GM23338 (cell line): ENCODE measurements at regions not wholly inside any gene's neighbourhood (a gene's known extent, or its start where the extent isn't known, plus 50 kb on each side); places are given as distances from the start of the nearest gene placed in this dataset.

Experiments used
- ATAC-seq: fragments of 200-7000 bp; cut with Tn5 transposase; 3 replicates; pipeline ENCODE4 v1.9.1; 2020
- DNase-seq: peaks from one replicate; pipeline ENCODE4 v3.0.0-alpha.2; 2015; ENCODE audit warnings: low spot score
- H2AFZ ChIP-seq: fragments of 200-600 bp; sonication (generic); 2 replicates; pipeline ENCODE4 v1.8.0; 2016; ENCODE audit warnings: antibody characterized with exemption, mild to moderate bottlenecking, moderate library complexity
- H3F3A ChIP-seq: fragments of 200-600 bp; sonication (generic); replicated peaks from 2 replicates; pipeline ENCODE4 v1.8.0; 2017; ENCODE audit warnings: antibody characterized with exemption, mixed run types, low read depth
- H3K27ac ChIP-seq: fragments of 200-600 bp; sonication (generic); 2 replicates; pipeline ENCODE4 v1.6.1; 2016; ENCODE audit warnings: low read depth
- H3K27me3 ChIP-seq: fragments of 200-600 bp; sonication (generic); 2 replicates; pipeline ENCODE4 v1.8.0; 2016; ENCODE audit warnings: mild to moderate bottlenecking, mixed run types, moderate library complexity; ENCODE audit not compliant: insufficient read depth
- H3K36me3 ChIP-seq: fragments of 200-600 bp; sonication (generic); 2 replicates; pipeline ENCODE4 v1.8.0; 2016; ENCODE audit warnings: mild to moderate bottlenecking; ENCODE audit not compliant: insufficient read depth
- H3K4me1 ChIP-seq: fragments of 200-600 bp; sonication (generic); 2 replicates; pipeline ENCODE4 v1.8.0; 2016; ENCODE audit warnings: mild to moderate bottlenecking, moderate library complexity; ENCODE audit not compliant: insufficient read depth
- H3K4me2 ChIP-seq: fragments of 200-600 bp; sonication (generic); 2 replicates; pipeline ENCODE4 v1.7.1; 2017; ENCODE audit warnings: mixed run types
- H3K4me3 ChIP-seq: fragments of 200-600 bp; sonication (generic); 2 replicates; pipeline ENCODE4 v1.6.1; 2016; ENCODE audit warnings: mixed run types
- H3K79me2 ChIP-seq: fragments of 200-600 bp; sonication (generic); replicated peaks from 2 replicates; pipeline ENCODE4 v1.8.0; 2017; ENCODE audit warnings: mild to moderate bottlenecking; ENCODE audit not compliant: insufficient read depth
- H3K9me2 ChIP-seq: fragments of 200-600 bp; sonication (generic); 2 replicates; pipeline ENCODE4 v1.8.0; 2017; ENCODE audit not compliant: insufficient read depth
- H4K20me1 ChIP-seq: fragments of 200-600 bp; sonication (generic); replicated peaks from 2 replicates; pipeline ENCODE4 v1.8.0; 2017; ENCODE audit warnings: mild to moderate bottlenecking; ENCODE audit not compliant: insufficient read depth
- H3K27ac Mint-ChIP-seq: 2 replicates; pipeline ENCODE4 v1.8.0; 2020; ENCODE audit warnings: inconsistent platforms, mild to moderate bottlenecking, moderate library complexity, mixed read lengths
- H3K27me3 Mint-ChIP-seq: 3 replicates; pipeline ENCODE4 v1.8.0; 2022; ENCODE audit warnings: low read depth, mild to moderate bottlenecking, moderate library complexity, mixed read lengths, inconsistent platforms; ENCODE audit not compliant: insufficient read depth, poor library complexity
- H3K36me3 Mint-ChIP-seq: 3 replicates; pipeline ENCODE4 v1.8.0; 2021; ENCODE audit warnings: low read depth, mild to moderate bottlenecking, inconsistent platforms, moderate library complexity, mixed read lengths
- H3K4me1 Mint-ChIP-seq: 3 replicates; pipeline ENCODE4 v1.8.0; 2020; ENCODE audit warnings: mild to moderate bottlenecking, inconsistent platforms, mixed read lengths
- H3K4me3 Mint-ChIP-seq: 3 replicates; pipeline ENCODE4 v1.8.0; 2021; ENCODE audit warnings: moderate library complexity, mild to moderate bottlenecking, inconsistent platforms, mixed read lengths
- H3K9me3 Mint-ChIP-seq: 3 replicates; pipeline ENCODE4 v1.8.0; 2020; ENCODE audit warnings: moderate library complexity, mild to moderate bottlenecking, inconsistent platforms, mixed read lengths
- EZH2 ChIP-seq: fragments of 200-600 bp; sonication (generic); IDR thresholded peaks from one replicate; pipeline ENCODE4 v1.8.0; 2017; ENCODE audit warnings: antibody characterized with exemption, mild to moderate bottlenecking, low read depth; ENCODE audit not compliant: unreplicated experiment
- STAT1 ChIP-seq: IDR thresholded peaks from one replicate; pipeline ENCODE4 v1.6.1; 2016; ENCODE audit warnings: antibody characterized with exemption; ENCODE audit not compliant: unreplicated experiment
- TF ChIP-seq, protein P1 (sequence below): fragments of 250-450 bp; sonication (Bioruptor Pico); IDR thresholded peaks from 2 replicates; pipeline ENCODE4 v1.5.0; 2020; ENCODE audit warnings: mild to moderate bottlenecking, moderate library complexity

DNA sequence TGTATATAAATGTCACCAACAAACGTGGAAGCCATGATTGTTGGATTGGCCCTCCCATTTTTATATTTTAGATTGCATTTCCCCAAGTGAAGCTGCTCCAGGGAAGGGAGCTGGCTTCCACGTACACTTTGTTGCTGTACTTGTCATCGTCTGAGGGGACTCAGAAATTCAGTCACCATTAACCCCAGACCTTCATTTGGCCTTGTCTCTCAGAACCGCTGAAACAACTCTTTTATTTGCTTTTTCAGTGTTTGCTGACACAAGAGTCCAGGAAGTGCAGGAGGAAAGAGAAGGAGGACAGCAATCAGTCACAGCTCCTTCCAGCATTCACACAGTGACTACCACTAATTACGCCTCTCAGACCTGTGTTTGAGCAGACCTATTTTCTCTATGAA is 276.5 kb downstream of the TBL1XR1 start:
- Histone ChIP-seq H3K9me2 (peaks cover 4% of the 10 kb centered on the region; the same call in 1 of the 2 replicates), H3K36me3 (no peaks in the 10 kb centered on the region), H3K79me2 (no peaks in the 10 kb centered on the region), H2AFZ (peak overlapping the region; percentile 76; the same call in 1 of the 2 replicates), H3K27me3 (no peaks in the 10 kb centered on the region), H3K4me2 (no peak overlapping the region), H3K27ac (no peak overlapping the region), H3F3A (no peaks in the 10 kb centered on the region), H3K4me1 (peaks cover 24% of the 10 kb centered on the region), H4K20me1 (no peaks in the 10 kb centered on the region), H3K4me3 (no peak overlapping the region)
- Mint-ChIP-seq H3K27ac (no peak overlapping the region), H3K4me1 (peaks cover 34% of the 10 kb centered on the region), H3K4me3 (no peak overlapping the region), H3K36me3 (peaks cover 3% of the 10 kb centered on the region; the same call in 1 of the 3 replicates), H3K27me3 (no peaks in the 10 kb centered on the region), H3K9me3 (peaks cover 7% of the 10 kb centered on the region; the same call in 1 of the 3 replicates)
- no peak for DNase-seq
- ATAC-seq, result no peak
- TF ChIP-seq EZH2, result no peak
- no peak for TF ChIP-seq STAT1

DNA sequence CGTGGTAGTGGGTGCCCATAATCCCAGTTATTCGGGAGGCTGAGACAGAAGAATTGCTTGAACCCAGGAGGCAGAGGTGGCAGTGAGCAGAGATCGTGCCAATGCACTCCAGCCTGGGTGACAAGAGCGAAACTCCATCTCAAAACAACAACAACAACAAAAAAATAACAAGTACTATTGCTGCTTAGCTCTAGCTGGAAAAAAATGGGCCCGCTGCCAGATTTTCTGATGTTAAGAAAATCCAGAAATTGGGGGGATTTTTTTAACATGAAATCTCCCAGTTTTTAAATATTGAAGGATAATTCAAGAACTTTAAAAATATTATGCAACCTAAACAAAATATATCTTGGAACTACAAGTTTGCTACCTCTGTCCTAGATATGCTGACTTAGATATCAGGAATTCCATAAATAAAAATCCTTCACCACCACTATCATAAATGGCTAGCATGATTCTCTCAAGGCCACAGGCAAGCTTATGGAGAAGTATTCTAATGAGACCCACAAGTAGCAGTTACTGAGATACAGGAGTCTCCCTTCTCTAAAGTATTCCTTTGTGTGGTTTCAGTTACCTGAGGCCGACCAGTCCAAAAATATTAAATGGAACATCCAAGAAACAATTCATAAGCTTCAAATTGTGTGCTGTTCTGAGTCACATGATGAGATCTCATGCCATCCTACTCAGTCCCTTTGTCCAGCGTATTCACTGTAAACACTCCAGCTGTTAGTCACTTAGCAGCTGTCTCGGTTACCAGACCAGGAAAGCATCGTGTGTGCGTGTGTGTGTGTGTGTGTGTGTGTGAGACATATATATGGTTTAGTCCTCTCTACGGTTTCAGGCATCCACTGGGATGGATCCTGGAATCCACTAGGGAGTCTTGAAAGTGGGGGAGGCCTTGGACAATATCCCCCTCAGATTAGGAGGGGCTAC is 277.2 kb downstream of the TBL1XR1 start:
- H3K79me2 ChIP-seq, result no peaks in the 10 kb centered on the region

More for the DNA sequence above, 277.2 kb downstream of the TBL1XR1 start:
- peaks cover 34% of the 10 kb centered on the region for H3K4me1 Mint-ChIP-seq
- Histone ChIP-seq H3K36me3 (no peaks in the 10 kb centered on the region), H3K4me2 (no peak overlapping the region), H3K9me2 (peaks cover 4% of the 10 kb centered on the region; the same call in 1 of the 2 replicates), H3F3A (no peaks in the 10 kb centered on the region), H4K20me1 (no peaks in the 10 kb centered on the region), H3K27ac (no peak overlapping the region), H3K4me3 (no peak overlapping the region), H3K27me3 (no peaks in the 10 kb centered on the region), H3K4me1 (peaks cover 27% of the 10 kb centered on the region), H2AFZ (peak overlapping the region; percentile 76; the same call in 1 of the 2 replicates)
- H3K27me3 Mint-ChIP-seq, result no peaks in the 10 kb centered on the region
- no peak overlapping the region for H3K27ac Mint-ChIP-seq
- DNase-seq (no peak), ATAC-seq (no peak)
- H3K4me3 Mint-ChIP-seq, result no peak overlapping the region
- TF ChIP-seq, protein P1, sequence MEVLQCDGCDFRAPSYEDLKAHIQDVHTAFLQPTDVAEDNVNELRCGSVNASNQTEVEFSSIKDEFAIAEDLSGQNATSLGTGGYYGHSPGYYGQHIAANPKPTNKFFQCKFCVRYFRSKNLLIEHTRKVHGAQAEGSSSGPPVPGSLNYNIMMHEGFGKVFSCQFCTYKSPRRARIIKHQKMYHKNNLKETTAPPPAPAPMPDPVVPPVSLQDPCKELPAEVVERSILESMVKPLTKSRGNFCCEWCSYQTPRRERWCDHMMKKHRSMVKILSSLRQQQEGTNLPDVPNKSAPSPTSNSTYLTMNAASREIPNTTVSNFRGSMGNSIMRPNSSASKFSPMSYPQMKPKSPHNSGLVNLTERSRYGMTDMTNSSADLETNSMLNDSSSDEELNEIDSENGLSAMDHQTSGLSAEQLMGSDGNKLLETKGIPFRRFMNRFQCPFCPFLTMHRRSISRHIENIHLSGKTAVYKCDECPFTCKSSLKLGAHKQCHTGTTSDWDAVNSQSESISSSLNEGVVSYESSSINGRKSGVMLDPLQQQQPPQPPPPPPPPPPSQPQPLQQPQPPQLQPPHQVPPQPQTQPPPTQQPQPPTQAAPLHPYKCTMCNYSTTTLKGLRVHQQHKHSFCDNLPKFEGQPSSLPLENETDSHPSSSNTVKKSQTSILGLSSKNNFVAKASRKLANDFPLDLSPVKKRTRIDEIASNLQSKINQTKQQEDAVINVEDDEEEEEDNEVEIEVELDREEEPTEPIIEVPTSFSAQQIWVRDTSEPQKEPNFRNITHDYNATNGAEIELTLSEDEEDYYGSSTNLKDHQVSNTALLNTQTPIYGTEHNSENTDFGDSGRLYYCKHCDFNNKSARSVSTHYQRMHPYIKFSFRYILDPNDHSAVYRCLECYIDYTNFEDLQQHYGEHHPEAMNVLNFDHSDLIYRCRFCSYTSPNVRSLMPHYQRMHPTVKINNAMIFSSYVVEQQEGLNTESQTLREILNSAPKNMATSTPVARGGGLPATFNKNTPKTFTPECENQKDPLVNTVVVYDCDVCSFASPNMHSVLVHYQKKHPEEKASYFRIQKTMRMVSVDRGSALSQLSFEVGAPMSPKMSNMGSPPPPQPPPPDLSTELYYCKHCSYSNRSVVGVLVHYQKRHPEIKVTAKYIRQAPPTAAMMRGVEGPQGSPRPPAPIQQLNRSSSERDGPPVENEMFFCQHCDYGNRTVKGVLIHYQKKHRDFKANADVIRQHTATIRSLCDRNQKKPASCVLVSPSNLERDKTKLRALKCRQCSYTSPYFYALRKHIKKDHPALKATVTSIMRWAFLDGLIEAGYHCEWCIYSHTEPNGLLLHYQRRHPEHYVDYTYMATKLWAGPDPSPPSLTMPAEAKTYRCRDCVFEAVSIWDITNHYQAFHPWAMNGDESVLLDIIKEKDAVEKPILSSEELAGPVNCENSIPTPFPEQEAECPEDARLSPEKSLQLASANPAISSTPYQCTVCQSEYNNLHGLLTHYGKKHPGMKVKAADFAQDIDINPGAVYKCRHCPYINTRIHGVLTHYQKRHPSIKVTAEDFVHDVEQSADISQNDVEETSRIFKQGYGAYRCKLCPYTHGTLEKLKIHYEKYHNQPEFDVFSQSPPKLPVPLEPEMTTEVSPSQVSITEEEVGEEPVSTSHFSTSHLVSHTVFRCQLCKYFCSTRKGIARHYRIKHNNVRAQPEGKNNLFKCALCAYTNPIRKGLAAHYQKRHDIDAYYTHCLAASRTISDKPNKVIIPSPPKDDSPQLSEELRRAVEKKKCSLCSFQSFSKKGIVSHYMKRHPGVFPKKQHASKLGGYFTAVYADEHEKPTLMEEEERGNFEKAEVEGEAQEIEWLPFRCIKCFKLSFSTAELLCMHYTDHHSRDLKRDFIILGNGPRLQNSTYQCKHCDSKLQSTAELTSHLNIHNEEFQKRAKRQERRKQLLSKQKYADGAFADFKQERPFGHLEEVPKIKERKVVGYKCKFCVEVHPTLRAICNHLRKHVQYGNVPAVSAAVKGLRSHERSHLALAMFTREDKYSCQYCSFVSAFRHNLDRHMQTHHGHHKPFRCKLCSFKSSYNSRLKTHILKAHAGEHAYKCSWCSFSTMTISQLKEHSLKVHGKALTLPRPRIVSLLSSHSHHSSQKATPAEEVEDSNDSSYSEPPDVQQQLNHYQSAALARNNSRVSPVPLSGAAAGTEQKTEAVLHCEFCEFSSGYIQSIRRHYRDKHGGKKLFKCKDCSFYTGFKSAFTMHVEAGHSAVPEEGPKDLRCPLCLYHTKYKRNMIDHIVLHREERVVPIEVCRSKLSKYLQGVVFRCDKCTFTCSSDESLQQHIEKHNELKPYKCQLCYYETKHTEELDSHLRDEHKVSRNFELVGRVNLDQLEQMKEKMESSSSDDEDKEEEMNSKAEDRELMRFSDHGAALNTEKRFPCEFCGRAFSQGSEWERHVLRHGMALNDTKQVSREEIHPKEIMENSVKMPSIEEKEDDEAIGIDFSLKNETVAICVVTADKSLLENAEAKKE, result no peak
- peaks cover 7% of the 10 kb centered on the region; the same call in 1 of the 3 replicates for H3K9me3 Mint-ChIP-seq
- H3K36me3 Mint-ChIP-seq, result peaks cover 3% of the 10 kb centered on the region; the same call in 1 of the 3 replicates
